Heart right ventricle (tissue), 16 donors: ENCODE measurements at regions not wholly inside any gene's neighbourhood (a gene's known extent, or its start where the extent isn't known, plus 50 kb on each side); places are given as distances from the start of the nearest gene placed in this dataset.
"Not testable (repeated sequence)": the region's sequence is repeated elsewhere in the genome, so short reads cannot be mapped to it uniquely, and the experiment has no call there.

Experiments
- ATAC-seq, 8 donors: fragments of 200-7000 bp; cut with Tn5 transposase; one replicate each; pipeline ENCODE4 v1.9.1; 2020; ENCODE audit warnings: mild to moderate bottlenecking in 8 of 8, moderate library complexity in 8 of 8, moderate number of reproducible peaks in 1 of 8
- DNase-seq, 2 donors: peaks; one replicate each; pipeline ENCODE4 v3.0.0-alpha.2; 2020
- H3K27ac ChIP-seq, 10 donors: fragments of 200-600 bp; sonication (generic) in 2 of 10; one replicate each; pipeline versions ENCODE4 v1.5.0 to v1.8.0; 2020 to 2022; ENCODE audit warnings: mild to moderate bottlenecking in 3 of 10
- H3K27me3 ChIP-seq, 7 donors: fragments of 200-600 bp; one replicate each; pipeline ENCODE4 v1.8.0; 2021 to 2022; ENCODE audit warnings: mild to moderate bottlenecking in 2 of 7
- H3K36me3 ChIP-seq, 9 donors: fragments of 200-600 bp; sonication (generic) in 1 of 9; one replicate each; pipeline versions ENCODE4 v1.5.0 to v1.8.0; 2020 to 2022; ENCODE audit warnings: mild to moderate bottlenecking in 2 of 9
- H3K4me1 ChIP-seq, 9 donors: fragments of 200-600 bp; sonication (generic) in 1 of 9; one replicate each; pipeline versions ENCODE4 v1.5.0 to v1.8.0; 2020 to 2022; ENCODE audit warnings: mild to moderate bottlenecking in 4 of 9
- H3K4me3 ChIP-seq, 10 donors: fragments of 200-600 bp; sonication (generic) in 2 of 10; one replicate each; pipeline versions ENCODE4 v1.5.0 to v1.8.0; 2020 to 2022; ENCODE audit warnings: mild to moderate bottlenecking in 7 of 10, moderate library complexity in 2 of 10
- H3K9me3 ChIP-seq, 11 donors: fragments of 200-600 bp in 10 of 11; sonication (generic) in 2 of 11; one replicate each; pipeline versions ENCODE4 v1.5.0 to v1.8.0; 2013 to 2022; ENCODE audit warnings: mild to moderate bottlenecking in 2 of 11, control low read depth in 1 of 11, moderate library complexity in 1 of 11
- WGBS, 2 donors: extraction: QIAGEN DNeasy Blood & Tissue Kit; methylation state at CpG; one replicate each; pipeline ENCODE4 v1.1.7; 2013; ENCODE audit warnings: inconsistent platforms in 1 of 2; 5-methylcytosine and 5-hydroxymethylcytosine counted together
- intact Hi-C, 10 donors: fragments of 100-400 bp; cut with DNase I; formaldehyde crosslinking; loops; one replicate each; pipeline versions ENCODE4 v1.11.1 to v1.14.2; 2022
- TF ChIP-seq, protein P1 (sequence below), 9 donors: fragments of 200-600 bp; sonication (generic) in 2 of 9; IDR thresholded peaks; one replicate each; pipeline versions ENCODE4 v1.5.0 to v1.8.0; 2021 to 2022; ENCODE audit warnings: antibody characterized with exemption in 9 of 9, mild to moderate bottlenecking in 5 of 9, moderate library complexity in 1 of 9
- donor health status: Arrhythmogenic right ventricular cardiomyopathy.
- donor health status: ischemic (EF 13 %, LVEDD 7.1; RV severe dilation, severe dysfunction).
- donor health status: healthy with polysubstance abuse.
- donor health status: DM: no; HTN: yes; CAD: no.
- donor health status: DM: no; HTN: no; CAD: no.
- donor health status: ischemic (EF 25% LVEDD 6.9; RV normal size, moderate dysfunction).
- donor health status: ischemic (EF 25% LVEDD 5.7; RV mildly dilated, moderate dysfunction).
- donor health status: healthy.
- donor health status: DM: yes; HTN: yes; CAD: no.
- donor health status: Ischemic cardiomyopathy.
- donor health status: ischemic (EF 35%, LVEDD 5.7; RV mildly dilated, moderate dysfunction).
- donor health status: nonischemic (EF 11% LVEDD 7.7; RV severe dilation, severe dysfunction).
- donor health status: DM: yes; HTN: yes; CAD: no.
- donor health status: PGD.
- donor health status: ischemic (EF 29% LVEDD 5.4; RV normal size, mild dysfunction).
- donor health status: nonischemic (EF 23%, LVEDD 6.1; RV moderate dilation, normal function).

DNA sequence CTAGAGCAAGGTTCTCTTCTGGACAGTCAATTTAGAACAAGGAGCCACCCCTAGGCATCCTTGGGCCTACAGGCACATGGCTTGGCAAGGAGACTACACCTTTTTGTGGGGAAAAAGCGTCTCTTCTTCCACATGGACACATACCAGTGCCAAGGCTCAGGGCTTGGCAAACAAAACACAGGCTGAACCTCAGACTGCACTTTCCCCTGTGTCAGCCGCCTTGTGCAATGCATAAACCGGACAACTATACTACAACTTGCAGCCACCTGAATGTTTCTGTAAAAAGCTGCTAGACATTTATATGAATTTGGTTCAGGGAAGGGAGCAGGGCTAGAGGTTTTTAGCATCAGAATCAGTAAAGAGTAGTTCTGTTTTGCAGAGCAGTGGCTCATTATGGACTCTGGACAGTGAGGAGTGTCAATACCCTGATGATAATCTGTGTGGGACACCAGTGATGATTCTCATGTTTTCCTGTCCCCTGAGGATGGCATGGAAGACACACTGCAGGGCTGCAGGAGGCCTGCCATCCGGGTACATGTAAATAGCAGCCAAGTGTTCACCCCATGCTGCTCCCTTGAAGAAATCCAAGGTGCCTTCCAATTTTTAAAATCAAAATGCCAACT lies 118.9 kb downstream of the GATA3 start:
- TF ChIP-seq, protein P1, sequence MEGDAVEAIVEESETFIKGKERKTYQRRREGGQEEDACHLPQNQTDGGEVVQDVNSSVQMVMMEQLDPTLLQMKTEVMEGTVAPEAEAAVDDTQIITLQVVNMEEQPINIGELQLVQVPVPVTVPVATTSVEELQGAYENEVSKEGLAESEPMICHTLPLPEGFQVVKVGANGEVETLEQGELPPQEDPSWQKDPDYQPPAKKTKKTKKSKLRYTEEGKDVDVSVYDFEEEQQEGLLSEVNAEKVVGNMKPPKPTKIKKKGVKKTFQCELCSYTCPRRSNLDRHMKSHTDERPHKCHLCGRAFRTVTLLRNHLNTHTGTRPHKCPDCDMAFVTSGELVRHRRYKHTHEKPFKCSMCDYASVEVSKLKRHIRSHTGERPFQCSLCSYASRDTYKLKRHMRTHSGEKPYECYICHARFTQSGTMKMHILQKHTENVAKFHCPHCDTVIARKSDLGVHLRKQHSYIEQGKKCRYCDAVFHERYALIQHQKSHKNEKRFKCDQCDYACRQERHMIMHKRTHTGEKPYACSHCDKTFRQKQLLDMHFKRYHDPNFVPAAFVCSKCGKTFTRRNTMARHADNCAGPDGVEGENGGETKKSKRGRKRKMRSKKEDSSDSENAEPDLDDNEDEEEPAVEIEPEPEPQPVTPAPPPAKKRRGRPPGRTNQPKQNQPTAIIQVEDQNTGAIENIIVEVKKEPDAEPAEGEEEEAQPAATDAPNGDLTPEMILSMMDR (IDR thresholded peaks at IDR 0.05) = no peak
- intact Hi-C loops = no loop called here
- WGBS, 2 donors = 83 to 87% methylated on average over 4 of the region's 4 CpGs

DNA sequence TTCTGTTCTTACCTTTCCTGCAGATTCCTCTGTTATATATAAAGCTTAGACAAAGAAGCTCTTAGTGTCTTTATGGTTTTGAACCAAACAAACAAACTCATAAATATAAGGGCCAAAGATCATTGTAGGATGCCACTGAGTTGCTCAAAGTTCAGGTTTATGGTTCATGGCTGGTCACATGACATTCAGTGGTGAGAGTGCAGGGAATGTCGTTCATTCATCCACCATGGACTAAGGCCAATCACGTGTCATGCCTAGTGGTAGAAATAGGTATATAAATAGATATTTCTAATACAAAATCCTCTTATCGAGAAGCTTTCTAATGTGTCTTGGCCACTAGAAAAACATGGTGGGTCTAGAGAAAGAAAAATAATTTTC lies 119.4 kb downstream of the GATA3 start:
- Histone ChIP-seq H3K9me3 (peaks cover 0 to 10% (median 6%) of the 10 kb centered on the region in 11 donors), H3K27me3 (peaks cover 0 to 4% (median 0%) of the 10 kb centered on the region in 7 donors), H3K4me1 (no peaks in the 10 kb centered on the region), H3K36me3 (no peaks in the 10 kb centered on the region), H3K27ac (no peak overlapping the region), H3K4me3 (no peak overlapping the region)
- ATAC-seq (no peak), DNase-seq (no peak)
- intact Hi-C loops = no loop called here
- WGBS, 2 donors = 79 to 80% methylated on average over 3 of the region's 3 CpGs
- TF ChIP-seq, protein P1 (IDR thresholded peaks at IDR 0.05) = no peak

More for the DNA sequence above, 118.9 kb downstream of the GATA3 start:
- Histone ChIP-seq H3K27me3 (peaks cover 0 to 4% (median 0%) of the 10 kb centered on the region in 7 donors), H3K36me3 (no peaks in the 10 kb centered on the region), H3K4me1 (no peaks in the 10 kb centered on the region), H3K9me3 (peaks cover 0 to 15% (median 11%) of the 10 kb centered on the region in 11 donors), H3K4me3 (no peak overlapping the region), H3K27ac (no peak overlapping the region)
- DNase-seq (no peak), ATAC-seq (no peak)

DNA sequence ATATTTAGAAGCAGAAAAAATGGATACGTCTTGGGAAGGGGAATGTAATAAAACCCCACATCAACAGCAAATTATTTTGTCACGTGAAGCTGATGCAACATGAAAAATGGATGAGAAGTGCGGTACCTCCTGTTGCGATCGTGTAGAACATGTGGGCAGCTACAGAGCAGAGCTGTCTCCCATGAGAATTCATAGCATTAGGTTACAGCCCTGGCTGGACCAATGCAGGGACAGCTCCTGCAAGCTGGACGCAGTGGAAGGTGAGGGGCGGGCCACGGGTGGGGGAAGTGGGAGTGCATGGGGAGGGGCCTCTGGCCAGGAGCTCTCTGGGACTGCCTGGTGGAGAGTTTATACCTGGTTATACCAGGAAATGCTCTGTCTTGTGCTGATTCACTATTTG lies 120.3 kb downstream of the GATA3 start:
- DNase-seq (no peak), ATAC-seq (no peak)
- Histone ChIP-seq H3K4me3 (no peak overlapping the region), H3K27me3 (peaks cover 0 to 4% (median 0%) of the 10 kb centered on the region in 7 donors), H3K9me3 (peaks cover 0 to under 1% (median 0%) of the 10 kb centered on the region in 11 donors), H3K36me3 (no peaks in the 10 kb centered on the region), H3K27ac (no peak overlapping the region), H3K4me1 (no peaks in the 10 kb centered on the region)
- TF ChIP-seq, protein P1 (IDR thresholded peaks at IDR 0.05) = no peak
- intact Hi-C loops = no loop called here
- WGBS, 2 donors = 57 to 60% methylated on average over 8 of the region's 8 CpGs

DNA sequence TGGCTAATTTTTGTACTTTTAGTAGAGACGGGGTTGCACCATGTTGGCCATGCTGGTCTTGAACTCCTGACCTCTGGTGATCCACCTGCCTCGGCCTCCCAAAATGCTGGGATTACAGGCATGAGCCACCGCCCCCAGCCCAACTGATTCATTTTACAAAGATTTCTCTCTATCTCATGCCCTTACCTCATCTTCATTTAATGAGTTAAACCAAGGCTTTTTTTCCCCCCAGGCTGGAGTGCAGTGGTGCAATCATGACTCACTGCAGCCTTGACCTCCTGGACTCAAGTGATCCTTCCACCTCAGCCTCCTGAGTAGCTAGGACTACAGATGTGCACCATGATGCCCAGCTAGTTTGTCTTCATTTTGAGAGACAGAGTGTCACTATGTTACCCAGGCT lies 123.0 kb downstream of the GATA3 start:
- H3K9me3 ChIP-seq, DNase-seq, H3K36me3 ChIP-seq, intact Hi-C loops, H3K4me1 ChIP-seq, H3K27me3 ChIP-seq, H3K4me3 ChIP-seq, H3K27ac ChIP-seq, ATAC-seq: not testable (repeated sequence)
- 89 to 91% methylated on average over 3 of the region's 3 CpGs for WGBS, 2 donors

DNA sequence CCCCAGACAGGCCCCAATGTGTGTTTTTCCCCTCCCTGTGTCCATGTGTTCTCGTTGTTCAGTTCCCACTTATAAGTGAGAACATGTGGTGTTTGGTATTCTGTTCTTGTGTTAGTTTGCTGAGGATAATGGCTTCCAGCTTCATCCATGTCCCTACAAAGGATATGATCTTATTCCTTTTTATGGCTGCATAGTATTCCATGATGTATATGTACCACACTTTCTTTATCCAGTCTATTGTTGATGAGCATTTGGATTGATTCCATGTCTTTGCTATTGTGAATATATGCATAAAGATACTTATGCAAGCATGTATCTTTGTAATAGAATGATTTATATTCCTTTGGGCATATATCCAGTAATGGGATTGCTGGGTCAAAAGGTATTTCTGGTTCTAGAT lies 125.3 kb downstream of the GATA3 start:
- 83 to 93% methylated on average over 1 of the region's 1 CpG for WGBS, 2 donors

More for the DNA sequence above, 125.3 kb downstream of the GATA3 start:
- DNase-seq, ATAC-seq, H3K9me3 ChIP-seq, H3K36me3 ChIP-seq, H3K27me3 ChIP-seq, intact Hi-C loops, H3K4me3 ChIP-seq, H3K27ac ChIP-seq: not testable (repeated sequence)
- H3K4me1 ChIP-seq = peaks cover 0 to 16% (median 0%) of the 10 kb centered on the region in 9 donors
